IMR-90 (cell line): ENCODE measurements at regions not wholly inside any gene's neighbourhood (a gene's known extent, or its start where the extent isn't known, plus 50 kb on each side); places are given as distances from the start of the nearest gene placed in this dataset.

Source experiments
- ATAC-seq: fragments of 200-7000 bp; cut with Tn5 transposase; 2 replicates; pipeline ENCODE4 v1.9.1; 2020; ENCODE audit warnings: low read depth, mild to moderate bottlenecking, moderate library complexity
- BruUV-seq: library from RNA; stranded (reverse); fragments of 400-500 nt; replicated peaks from 2 replicates; lab custom pipeline; 2021; lab: Mats Ljungman, UMichigan
- CTCF ChIA-PET: fragments of 300-600 bp; formaldehyde crosslinking; extraction: SDS; loops from one replicate; lab custom pipeline; 2021; ENCODE audit warnings: antibody characterized with exemption; lab: Yijun Ruan, JAX
- POLR2A ChIA-PET: fragments of 300-600 bp; sonication (Branson Sonifier 250); formaldehyde crosslinking; loops from one replicate; lab custom pipeline; 2022; ENCODE audit warnings: antibody characterized with exemption; ENCODE audit not compliant: unreplicated experiment; lab: Charles Lee
- DNase-seq: peaks from one replicate; pipeline ENCODE4 v3.0.0; 2013
- H2AFZ ChIP-seq: replicated peaks from 2 replicates; pipeline ENCODE3; 2013; ENCODE audit warnings: low read length, mild to moderate bottlenecking; ENCODE audit not compliant: poor library complexity
- H2AK5ac ChIP-seq: 2 replicates; pipeline ENCODE4 v1.6.1; 2013; ENCODE audit warnings: low read depth, low read length, inconsistent platforms
- H2AK9ac ChIP-seq: replicated peaks from 2 replicates; pipeline ENCODE3; 2013; ENCODE audit warnings: mild to moderate bottlenecking, low read depth, low read length, moderate library complexity; ENCODE audit not compliant: poor library complexity
- H2BK120ac ChIP-seq: 2 replicates; pipeline ENCODE4 v1.6.1; 2013; ENCODE audit warnings: low read depth, low read length, inconsistent platforms
- H2BK15ac ChIP-seq: 3 replicates; pipeline ENCODE4 v1.6.1; 2013; ENCODE audit warnings: low read depth, low read length, inconsistent platforms
- H2BK20ac ChIP-seq: 2 replicates; pipeline ENCODE4 v1.6.1; 2013; ENCODE audit warnings: low read depth, mild to moderate bottlenecking, inconsistent platforms, low read length, moderate library complexity
- H2BK5ac ChIP-seq: 2 replicates; pipeline ENCODE4 v1.6.1; 2013; ENCODE audit warnings: mild to moderate bottlenecking, low read depth, low read length, inconsistent platforms; ENCODE audit not compliant: poor library complexity, severe bottlenecking
- H3K14ac ChIP-seq: replicated peaks from 2 replicates; pipeline ENCODE4 v1.6.1; 2013; ENCODE audit warnings: low read depth, low read length, inconsistent platforms
- H3K18ac ChIP-seq: 2 replicates; pipeline ENCODE4 v1.6.1; 2013; ENCODE audit warnings: low read depth, low read length, control low read depth
- H3K23ac ChIP-seq: 2 replicates; pipeline ENCODE4 v1.6.1; 2013; ENCODE audit warnings: low read depth, low read length, inconsistent platforms
- H3K27ac ChIP-seq: 2 replicates; pipeline ENCODE4 v1.5.1; 2013; ENCODE audit warnings: mild to moderate bottlenecking, control low read depth, low read length; ENCODE audit not compliant: insufficient read depth
- H3K27me3 ChIP-seq: 2 replicates; pipeline ENCODE4 v1.6.1; 2013; ENCODE audit warnings: low read length; ENCODE audit not compliant: control insufficient read depth, insufficient read depth
- H3K36me3 ChIP-seq: 2 replicates; pipeline ENCODE4 v1.6.1; 2013; ENCODE audit warnings: low read length, mixed read lengths; ENCODE audit not compliant: control insufficient read depth, insufficient read depth
- H3K4ac ChIP-seq: 2 replicates; pipeline ENCODE4 v1.6.1; 2013; ENCODE audit warnings: low read depth, low read length, inconsistent platforms
- H3K4me1 ChIP-seq: 2 replicates; pipeline ENCODE4 v1.6.1; 2013; ENCODE audit warnings: low read length, mixed read lengths; ENCODE audit not compliant: control insufficient read depth, insufficient read depth
- H3K4me2 ChIP-seq: 2 replicates; pipeline ENCODE4 v1.6.1; 2013; ENCODE audit warnings: low read depth, mild to moderate bottlenecking, control low read depth, low read length, moderate library complexity
- H3K4me3 ChIP-seq: 2 replicates; pipeline ENCODE4 v1.5.1; 2013; ENCODE audit warnings: low read depth, mild to moderate bottlenecking, control low read depth, low read length, moderate library complexity; ENCODE audit not compliant: insufficient read depth
- H3K56ac ChIP-seq: 2 replicates; pipeline ENCODE4 v1.6.1; 2013; ENCODE audit warnings: low read length, inconsistent platforms; ENCODE audit not compliant: insufficient read depth; ENCODE audit errors: extremely low read depth
- H3K79me1 ChIP-seq, 2 experiments: 2 replicates each; pipeline ENCODE4 v1.6.1; 2013; ENCODE audit warnings: low read length in 2 of 2, inconsistent platforms in 1 of 2, low read depth in 1 of 2
- H3K9ac ChIP-seq: 2 replicates; pipeline ENCODE4 v1.6.1; 2013; ENCODE audit warnings: low read depth, low read length, control low read depth
- H3K9me1 ChIP-seq: 2 replicates; pipeline ENCODE4 v1.6.1; 2013; ENCODE audit warnings: low read length, inconsistent platforms; ENCODE audit not compliant: insufficient read depth
- H3K9me3 ChIP-seq: 2 replicates; pipeline ENCODE4 v1.6.1; 2013; ENCODE audit warnings: low read length; ENCODE audit not compliant: control insufficient read depth, insufficient read depth
- H4K20me1 ChIP-seq: 2 replicates; pipeline ENCODE4 v1.6.1; 2013; ENCODE audit warnings: low read length, inconsistent platforms; ENCODE audit not compliant: insufficient read depth
- H4K5ac ChIP-seq: 2 replicates; pipeline ENCODE4 v1.6.1; 2013; ENCODE audit warnings: mild to moderate bottlenecking, low read depth, low read length, control low read depth
- H4K8ac ChIP-seq, 2 experiments: 2 replicates each; pipeline ENCODE4 v1.6.1; 2013; ENCODE audit warnings: low read depth in 2 of 2, low read length in 2 of 2, control low read depth in 1 of 2, inconsistent platforms in 1 of 2
- H4K91ac ChIP-seq: 2 replicates; pipeline ENCODE4 v1.6.1; 2013; ENCODE audit warnings: low read depth, low read length, inconsistent platforms; ENCODE audit not compliant: insufficient read depth
- NFE2L2 ChIP-seq: fragments of 150-350 bp; IDR thresholded peaks from 2 replicates; pipeline ENCODE4 v1.6.1; 2016; ENCODE audit warnings: low read depth, mild to moderate bottlenecking, low read length
- RCOR1 ChIP-seq: IDR thresholded peaks from 2 replicates; pipeline ENCODE4 v1.6.1; 2012; ENCODE audit warnings: mild to moderate bottlenecking, low read length, improper control_type of control experiment; ENCODE audit not compliant: insufficient replicate concordance
- RFX5 ChIP-seq: IDR thresholded peaks from 2 replicates; pipeline ENCODE4 v1.8.0; 2012; ENCODE audit warnings: low read depth, mild to moderate bottlenecking, low read length, moderate library complexity
- WGBS, 2 experiments: methylation state at CpG; one replicate each; pipeline versions ENCODE4 v1.1.5 to v1.1.7; 2013; ENCODE audit warnings: missing lambda C conversion rate in 2 of 2; ENCODE audit not compliant: insufficient read length in 1 of 2; ENCODE audit errors: extremely low coverage in 2 of 2; 5-methylcytosine and 5-hydroxymethylcytosine counted together
- dilution Hi-C: fragments of 300-500 bp; cut with HindIII; formaldehyde crosslinking; loops from one replicate; pipeline ENCODE4 v1.14.3; 2018; ENCODE audit warnings: low sequenced_read_pairs; ENCODE audit not compliant: unreplicated experiment
- in situ Hi-C: fragments of 300-500 bp; cut with MboI; formaldehyde crosslinking; loops from 3 replicates; pipeline ENCODE4 v1.14.3; 2019; ENCODE audit warnings: low sequenced_read_pairs, inconsistent platforms, mixed read lengths
- intact Hi-C: fragments of 100-400 bp; cut with micrococcal nuclease; formaldehyde crosslinking; loops from 2 replicates; pipeline ENCODE4 v1.10.0; 2022

- CTCF ChIA-PET, result no interaction called here
- dilution Hi-C loops, result no loop called here
These were observed 210.7 kb upstream of the CDH10 start for GRCh38 chr5:24855485-24855884.

More at GRCh38 chr5:24855485-24855884, 210.7 kb upstream of the CDH10 start:
- H3K9me3 ChIP-seq, result peaks cover 6% of the 10 kb centered on the region
- in situ Hi-C loops, result no loop called here
- no peak overlapping the region for H3K9ac ChIP-seq
- H3K4me1 ChIP-seq, result no peaks in the 10 kb centered on the region
- no peak overlapping the region for H3K4me2 ChIP-seq
- 40% methylated on average over 1 of the region's 4 CpGs; no CpG with 5 or more reads in 1 of the 2 experiments for WGBS, 2 experiments
- intact Hi-C loops, result no loop called here
- H2BK120ac ChIP-seq, result no peak overlapping the region
- no peak overlapping the region for H3K14ac ChIP-seq
- POLR2A ChIA-PET, result no interaction called here
- DNase-seq (no peak), ATAC-seq (no peak)
- TF ChIP-seq RFX5 (no peak), NFE2L2 (no peak), RCOR1 (no peak)
- H3K9me1 ChIP-seq, result no peaks in the 10 kb centered on the region
- H2AFZ ChIP-seq, result no peak overlapping the region
- H4K5ac ChIP-seq, result no peak overlapping the region
- no peaks in the 10 kb centered on the region for H3K27me3 ChIP-seq
- H3K4ac ChIP-seq, result no peak overlapping the region
- no TSS peak for BruUV-seq
- H3K23ac ChIP-seq, result no peak overlapping the region
- no peak overlapping the region for H2BK5ac ChIP-seq
- H3K27ac ChIP-seq, result no peak overlapping the region
- H2AK5ac ChIP-seq, result no peak overlapping the region
- H4K20me1 ChIP-seq, result no peaks in the 10 kb centered on the region
- no peak overlapping the region for H2AK9ac ChIP-seq
- H3K79me1 ChIP-seq, result no peaks in the 10 kb centered on the region
- no peak overlapping the region for H3K4me3 ChIP-seq
- H3K56ac ChIP-seq, result no peak overlapping the region
- no peak overlapping the region for H4K91ac ChIP-seq
- H2BK15ac ChIP-seq, result no peak overlapping the region
- no peaks in the 10 kb centered on the region for H3K36me3 ChIP-seq
- no peak overlapping the region for H2BK20ac ChIP-seq
- H3K18ac ChIP-seq, result no peak overlapping the region
- H4K8ac ChIP-seq, result no peak overlapping the region
